GM18858 (cell line): ENCODE measurements at regions not wholly inside any gene's neighbourhood (a gene's known extent, or its start where the extent isn't known, plus 50 kb on each side); places are given as distances from the start of the nearest gene placed in this dataset.

Experiments
- ATAC-seq: cut with Tn5 transposase; IDR thresholded peaks from one replicate; pipeline ENCODE4 v1.9.1; 2021; ENCODE audit not compliant: unreplicated experiment

- ATAC-seq, result no peak
Measured at GRCh38 chr6:25061289-25061936, 125.7 kb upstream of the RIPOR2 start.

GRCh38 chr6:25062070-25062811 is 126.5 kb upstream of the RIPOR2 start:
- ATAC-seq, result no peak

DNA sequence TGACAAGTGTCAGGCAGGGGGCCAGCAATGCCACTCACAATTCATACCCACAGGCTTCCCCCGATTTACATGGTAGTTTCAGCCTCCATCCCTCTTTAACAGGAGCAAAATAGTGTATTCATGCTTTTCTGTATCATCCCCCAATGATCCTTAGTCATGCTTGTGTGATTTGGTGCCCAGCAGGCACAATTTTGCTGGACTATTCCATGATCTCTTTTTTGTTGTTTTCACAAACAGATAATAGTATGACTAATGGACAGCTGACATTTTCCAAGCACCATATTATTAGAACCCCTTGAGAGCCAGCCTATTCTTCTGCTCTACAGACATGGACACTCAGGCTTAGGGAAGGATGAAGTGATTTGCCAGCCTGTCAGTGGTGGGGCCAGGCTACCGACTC is 128.2 kb upstream of the RIPOR2 start:
- no peak for ATAC-seq

GRCh38 chr6:25065666-25066065 is 129.9 kb upstream of the RIPOR2 start:
- ATAC-seq, result no peak

DNA sequence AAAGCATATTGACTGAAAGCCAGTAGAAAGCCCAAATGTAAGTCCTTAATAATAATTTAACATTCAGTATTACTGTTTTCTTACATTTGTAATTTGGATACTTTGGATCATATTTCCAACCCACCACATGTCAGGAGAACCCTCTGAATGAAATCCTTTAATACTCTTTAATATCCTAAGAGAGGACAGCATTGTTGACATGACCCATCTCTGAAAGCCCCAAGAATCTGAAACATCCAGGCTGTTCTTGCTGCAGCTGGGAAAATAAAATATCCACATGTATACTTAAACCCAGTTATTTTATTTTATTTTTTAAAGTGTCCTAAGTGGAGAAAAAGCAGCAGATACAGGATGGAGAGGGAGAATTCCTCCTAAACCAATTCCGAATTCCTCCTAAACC is 130.8 kb upstream of the RIPOR2 start:
- no peak for ATAC-seq

DNA sequence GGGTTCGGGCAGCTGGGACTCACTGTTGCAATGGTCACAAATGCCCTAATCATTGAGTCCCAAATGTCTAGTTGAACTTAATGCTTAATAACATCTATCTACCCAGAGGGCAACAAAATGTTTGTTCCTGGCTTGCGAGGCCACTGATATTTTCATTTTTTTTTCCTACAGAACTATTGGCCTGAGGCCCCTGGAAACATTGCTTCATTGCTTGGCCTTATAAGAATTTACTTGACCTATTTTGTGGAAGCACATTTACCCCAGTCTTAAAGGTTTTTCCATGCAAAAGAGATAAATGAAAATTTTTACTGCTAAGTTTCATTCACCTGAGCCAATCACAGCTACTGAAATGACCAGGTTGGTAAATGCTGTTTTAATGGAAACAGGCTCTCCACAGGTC is 133.1 kb upstream of the RIPOR2 start:
- no peak for ATAC-seq

- ATAC-seq, result peak; percentile 55
Measured at GRCh38 chr6:25070547-25071366, 135.0 kb upstream of the RIPOR2 start.

DNA sequence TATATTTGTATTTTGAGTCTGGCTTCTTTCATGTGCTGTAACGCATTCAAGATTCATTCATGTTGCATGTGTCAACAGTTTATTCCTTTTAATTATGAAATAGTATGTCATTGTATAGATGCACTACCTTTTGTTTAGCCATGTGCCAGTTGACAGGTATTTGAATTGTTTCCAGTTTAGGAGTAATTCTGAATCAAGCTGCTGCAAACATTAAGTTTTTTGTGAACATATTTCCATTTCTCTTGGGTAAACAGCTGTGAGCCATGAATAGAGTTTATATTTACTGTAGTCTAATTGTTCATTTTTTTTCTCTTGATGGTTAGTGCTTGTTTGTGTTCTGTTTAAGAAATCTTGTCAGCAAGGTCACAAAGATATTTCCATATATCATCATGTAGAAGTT is 142.4 kb upstream of the RIPOR2 start:
- no peak for ATAC-seq

DNA sequence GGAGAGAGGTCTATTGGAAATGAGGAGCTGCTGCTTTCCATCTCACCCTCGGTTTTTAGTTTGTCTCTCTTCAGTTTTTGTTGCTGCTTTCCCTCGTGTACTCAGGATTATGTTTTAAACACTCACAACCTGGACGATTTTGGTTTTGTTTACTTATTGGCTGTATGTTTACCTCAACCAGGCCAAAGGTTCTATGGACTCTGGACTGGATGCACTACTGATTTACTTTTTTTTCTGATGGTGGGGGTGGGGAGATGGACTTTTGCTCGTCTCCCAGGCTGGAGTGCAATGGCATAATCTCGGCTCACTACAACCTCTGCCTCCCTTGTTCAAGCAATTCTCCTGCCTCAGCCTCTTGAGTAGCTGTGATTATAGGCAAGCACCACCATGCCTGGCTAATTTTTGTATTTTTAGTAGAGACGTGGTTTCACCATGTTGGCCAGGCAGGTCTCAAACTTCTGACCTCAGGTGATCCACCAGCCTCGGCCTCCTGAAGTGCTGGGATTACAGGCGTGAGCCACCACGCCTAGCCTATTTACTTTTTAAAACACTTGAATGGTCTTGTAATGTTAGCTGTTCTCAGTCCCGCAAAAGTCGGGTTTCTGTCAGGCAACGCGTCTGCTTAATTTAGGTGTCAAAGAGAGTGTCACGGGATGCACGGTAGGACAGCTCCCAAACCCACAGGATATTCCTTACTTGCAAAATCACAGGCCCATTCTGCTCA is 148.2 kb upstream of the RIPOR2 start:
- no peak for ATAC-seq

GRCh38 chr6:25084508-25084833 is 148.7 kb upstream of the RIPOR2 start:
- no peak for ATAC-seq

GRCh38 chr6:25085756-25086155 is 150.0 kb upstream of the RIPOR2 start:
- ATAC-seq, result no peak

DNA sequence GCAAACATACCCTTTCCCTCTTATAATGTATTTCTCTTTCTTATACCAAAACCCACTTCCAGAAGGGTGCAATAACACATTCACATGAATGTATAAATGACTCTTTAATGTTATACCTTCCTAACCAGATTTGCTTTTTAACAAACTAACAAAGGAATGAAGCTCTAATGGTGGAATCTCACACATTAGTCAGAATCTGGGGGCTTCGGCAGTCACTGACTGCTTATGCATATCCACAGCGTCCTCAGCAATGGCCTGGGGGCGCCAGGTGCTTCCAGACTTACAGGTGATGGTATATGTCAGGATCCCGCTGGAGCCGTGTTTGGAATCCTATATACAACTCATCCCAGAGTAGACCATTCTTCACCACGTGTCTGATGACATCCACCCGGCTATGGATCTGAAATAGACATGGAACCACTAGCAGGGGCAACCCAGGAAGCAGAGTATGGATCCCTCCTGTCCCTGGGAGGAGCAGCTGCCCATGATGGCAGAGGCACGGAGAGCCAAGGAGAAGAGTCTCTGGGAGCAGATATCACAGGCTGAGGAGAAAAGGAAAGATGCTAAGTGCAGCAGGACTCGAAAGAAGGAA is 150.8 kb upstream of the RIPOR2 start:
- ATAC-seq, result no peak

DNA sequence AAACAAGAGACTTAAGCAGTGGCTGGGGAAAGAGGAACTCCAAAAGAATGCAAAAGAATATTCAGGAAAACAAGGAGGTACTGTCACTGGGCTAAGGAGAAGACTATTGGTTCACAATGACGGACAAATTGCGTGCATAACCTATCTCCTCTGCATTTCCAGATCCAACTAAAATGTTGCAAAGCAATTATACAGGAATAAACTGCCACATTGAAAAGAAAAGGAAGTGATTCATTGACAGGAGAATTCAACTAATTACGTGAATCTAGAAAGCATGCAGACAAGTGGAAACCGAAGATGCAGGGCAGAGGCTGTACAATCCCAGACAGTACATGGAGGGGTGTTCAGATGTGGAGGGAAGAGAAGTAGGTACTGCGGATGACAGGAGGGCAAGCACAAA is 152.8 kb upstream of the RIPOR2 start:
- no peak for ATAC-seq

GRCh38 chr6:25089442-25089841 is 153.7 kb upstream of the RIPOR2 start:
- ATAC-seq, result no peak

GRCh38 chr6:25094726-25095125 is 159.0 kb upstream of the RIPOR2 start:
- no peak for ATAC-seq

DNA sequence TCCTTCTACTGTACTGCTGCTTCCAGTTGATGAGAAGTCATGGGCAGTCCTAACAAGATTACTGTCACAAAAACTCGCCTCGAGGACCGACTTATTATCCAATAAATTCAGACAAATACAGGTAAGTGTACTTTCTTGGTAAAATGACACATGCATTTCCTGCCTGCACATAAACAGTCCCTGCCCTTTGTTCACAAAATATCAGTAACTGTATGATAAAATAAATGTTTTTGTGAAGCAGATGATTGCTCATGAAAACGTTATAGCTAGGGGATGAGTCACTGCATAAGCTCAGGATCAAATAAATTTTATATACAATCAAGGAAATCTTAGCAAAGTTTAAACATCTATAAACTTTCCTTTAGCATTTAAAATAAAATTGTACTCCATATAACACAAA is 164.5 kb upstream of the RIPOR2 start:
- no peak for ATAC-seq

- ATAC-seq, result no peak
Measured at GRCh38 chr6:25103603-25104002, 167.8 kb upstream of the RIPOR2 start.

DNA sequence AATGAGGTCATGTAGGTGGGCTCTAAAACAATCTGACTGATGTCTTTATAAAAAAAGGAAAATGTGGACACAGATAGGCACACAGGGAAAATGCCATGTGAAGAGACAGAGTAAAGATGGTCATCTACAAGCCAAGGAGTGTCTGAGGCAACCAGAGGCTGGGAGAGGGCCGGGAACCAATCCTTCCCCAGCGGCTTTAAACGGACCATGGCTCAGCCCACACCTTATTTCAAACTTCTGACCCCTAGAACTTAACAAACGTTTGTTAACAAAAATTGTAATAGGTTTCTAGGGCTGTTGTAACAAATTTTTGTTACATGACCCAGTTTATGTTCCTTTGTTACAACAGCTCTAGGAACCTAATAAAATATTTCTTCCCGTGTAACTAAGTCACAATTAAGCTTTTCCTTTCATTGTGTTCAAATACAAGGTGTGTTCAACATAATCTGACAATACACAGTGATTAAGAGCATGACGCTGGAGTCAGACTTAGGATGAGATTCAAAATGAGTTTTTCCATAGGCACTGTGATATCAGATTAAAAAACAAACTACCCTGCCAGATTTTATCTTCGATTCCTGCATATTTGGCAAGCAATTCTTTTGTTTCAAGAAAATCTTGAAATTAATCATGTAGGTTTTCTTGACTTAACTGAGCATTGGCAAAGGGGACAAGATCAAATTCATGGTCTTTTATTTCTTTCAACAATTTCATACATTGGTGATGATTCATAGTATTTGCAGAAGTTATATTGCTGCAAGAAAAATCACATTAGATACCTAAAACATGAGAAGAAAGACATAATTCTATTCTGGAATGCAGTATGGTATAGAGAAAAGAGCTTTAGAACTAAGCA is 169.5 kb upstream of the RIPOR2 start:
- no peak for ATAC-seq

GRCh38 chr6:25107218-25107617 is 171.5 kb upstream of the RIPOR2 start:
- peak; percentile 44 for ATAC-seq

- ATAC-seq, result no peak
Measured at GRCh38 chr6:25111782-25112181, 167.4 kb upstream of the CARMIL1 start.
